Myocyte (in vitro differentiated cells): ENCODE measurements at regions not wholly inside any gene's neighbourhood (a gene's known extent, or its start where the extent isn't known, plus 50 kb on each side); places are given as distances from the start of the nearest gene placed in this dataset.
A peak's percentile ranks its signal among the peaks of the same experiment; 100 is the strongest.
"Not testable (repeated sequence)": the region's sequence is repeated elsewhere in the genome, so short reads cannot be mapped to it uniquely, and the experiment has no call there.

Experiments used
- DNase-seq: peaks from one replicate; pipeline ENCODE4 v3.0.0-alpha.2; 2012; ENCODE audit warnings: low read depth

DNA sequence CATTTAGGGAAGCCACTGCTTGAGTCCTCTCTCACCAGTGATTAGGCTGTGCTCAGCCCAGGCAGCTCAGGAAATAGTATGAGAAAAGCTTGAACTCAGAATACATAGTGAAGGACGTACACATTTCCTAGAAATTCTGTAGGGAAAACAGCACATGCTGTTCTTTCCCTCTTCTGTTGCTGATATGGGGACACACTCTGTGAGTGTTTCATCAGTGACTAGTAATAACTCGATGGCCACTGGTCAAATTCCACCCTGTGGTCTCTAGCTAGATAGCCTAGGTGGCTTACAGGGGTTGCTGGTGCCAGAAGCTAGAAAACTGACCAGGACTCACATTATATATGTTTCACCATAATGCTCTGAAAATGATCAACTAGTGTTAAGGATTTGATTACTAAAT lies 259.8 kb upstream of the SOX4 start:
- DNase-seq, result no peak

DNA sequence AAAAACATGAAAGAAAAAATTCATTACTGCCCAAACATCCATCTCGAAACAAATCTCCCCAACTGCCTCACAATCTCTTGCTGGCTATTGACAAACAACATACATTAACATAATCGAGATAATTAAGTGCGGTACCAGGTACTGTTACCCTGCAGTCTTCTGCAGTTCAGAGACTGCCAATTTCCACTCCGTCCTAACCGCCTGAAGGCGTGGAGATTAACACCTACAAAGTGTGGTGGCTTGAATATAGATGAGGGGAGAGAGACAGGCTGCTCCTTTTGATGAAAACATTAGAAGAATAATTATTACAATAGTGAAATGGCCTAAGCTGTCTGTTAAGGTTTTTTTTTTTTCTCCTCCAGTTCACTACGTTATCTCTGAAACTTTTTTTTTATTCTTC lies 258.9 kb upstream of the SOX4 start:
- DNase-seq, result no peak

DNA sequence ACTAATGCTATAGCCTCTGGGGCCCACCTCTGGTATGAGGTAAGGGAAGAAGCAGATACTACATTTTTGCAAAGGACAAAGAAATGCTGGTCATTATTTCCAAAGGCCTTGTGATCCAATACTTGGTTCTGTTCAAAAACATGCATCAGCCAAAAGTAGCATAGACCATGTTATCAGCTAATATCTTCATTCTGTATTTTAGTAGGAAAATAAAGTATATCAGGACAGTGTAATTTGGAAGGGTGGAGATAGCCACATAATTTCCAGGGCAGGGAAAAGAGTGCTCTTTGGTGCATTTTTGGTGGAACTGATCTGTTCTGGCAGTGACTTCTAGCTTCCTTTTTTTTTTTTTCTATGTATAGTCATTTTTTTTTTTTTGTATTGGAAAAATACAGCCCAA lies 258.0 kb upstream of the SOX4 start:
- no peak for DNase-seq

DNA sequence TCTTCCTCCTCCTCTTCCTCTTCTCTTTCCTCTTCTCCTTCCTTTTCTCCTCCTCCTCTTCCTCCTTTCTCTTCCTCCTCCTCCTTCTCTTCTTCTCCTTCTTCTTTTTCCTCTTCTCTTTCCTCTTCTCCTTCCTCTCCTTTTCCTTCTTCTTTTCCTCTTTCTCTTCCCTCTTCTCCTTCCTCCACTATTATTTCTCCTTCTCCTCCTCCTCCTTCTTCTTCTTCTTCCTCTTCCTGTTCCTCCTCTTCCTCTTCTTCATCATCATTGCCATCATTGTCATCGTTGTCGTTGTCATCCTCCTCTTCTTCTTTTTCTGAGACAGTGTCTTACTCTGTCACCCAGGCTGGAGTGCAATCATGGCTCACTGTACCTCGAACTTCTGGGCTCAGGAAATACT lies 256.3 kb upstream of the SOX4 start:
- no peak for DNase-seq

DNA sequence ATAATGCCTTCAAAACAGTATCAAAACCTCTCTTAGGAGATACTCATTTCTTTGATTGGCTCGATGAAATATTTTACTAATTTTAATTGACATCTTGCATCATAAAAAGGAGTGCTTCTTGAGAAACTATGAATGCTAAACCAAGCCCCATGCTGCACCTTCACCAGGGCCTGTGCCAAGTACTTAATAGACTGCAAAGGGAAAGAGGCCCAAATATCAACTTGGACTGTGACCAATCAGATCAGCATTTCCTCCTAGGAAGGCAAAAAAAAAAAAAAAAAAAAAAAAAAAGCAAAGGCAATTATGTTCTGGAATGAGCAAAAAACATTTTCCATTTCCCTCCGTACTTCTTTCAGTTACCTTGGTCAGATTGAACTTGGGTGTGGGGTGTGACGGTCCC lies 253.0 kb upstream of the SOX4 start:
- DNase-seq, result no peak

DNA sequence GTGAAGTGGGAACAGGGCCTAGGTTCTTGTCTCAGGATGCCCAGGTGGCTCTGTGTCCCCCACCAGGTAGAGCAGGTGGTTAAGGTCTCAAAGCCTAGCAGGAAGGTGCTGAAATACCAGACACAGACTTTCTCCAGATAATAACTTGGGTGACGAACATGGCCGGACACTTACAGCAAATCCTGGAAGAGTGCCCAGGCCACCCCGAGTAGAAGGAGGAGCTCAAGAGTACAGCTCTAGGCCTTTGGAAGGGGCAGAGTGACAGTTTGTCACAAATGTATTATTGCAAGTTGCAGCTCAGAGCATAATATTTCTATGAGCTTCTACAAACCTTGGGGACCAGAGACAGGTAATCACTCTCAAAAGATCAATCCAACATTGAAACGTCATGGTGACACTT lies 251.6 kb upstream of the SOX4 start:
- DNase-seq, result no peak

DNA sequence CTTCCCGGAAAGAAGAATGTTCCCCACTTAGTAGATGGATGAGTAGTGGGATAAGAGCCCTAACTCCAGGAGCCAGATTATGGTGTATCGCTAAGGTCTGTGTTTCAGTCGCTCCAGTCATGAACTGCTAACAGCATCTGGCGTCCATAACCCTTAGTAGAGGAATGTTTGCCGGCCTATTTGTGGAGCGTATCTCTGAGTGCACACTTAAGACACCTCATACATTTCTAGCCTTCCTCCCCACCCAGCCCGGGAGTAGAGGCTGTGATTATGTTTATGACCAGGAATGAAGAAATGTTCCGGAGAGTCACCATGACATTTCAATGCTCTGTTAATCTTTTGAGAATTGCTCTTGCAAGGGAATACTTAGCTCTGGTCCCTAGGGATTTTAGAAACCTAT lies 251.1 kb upstream of the SOX4 start:
- no peak for DNase-seq

DNA sequence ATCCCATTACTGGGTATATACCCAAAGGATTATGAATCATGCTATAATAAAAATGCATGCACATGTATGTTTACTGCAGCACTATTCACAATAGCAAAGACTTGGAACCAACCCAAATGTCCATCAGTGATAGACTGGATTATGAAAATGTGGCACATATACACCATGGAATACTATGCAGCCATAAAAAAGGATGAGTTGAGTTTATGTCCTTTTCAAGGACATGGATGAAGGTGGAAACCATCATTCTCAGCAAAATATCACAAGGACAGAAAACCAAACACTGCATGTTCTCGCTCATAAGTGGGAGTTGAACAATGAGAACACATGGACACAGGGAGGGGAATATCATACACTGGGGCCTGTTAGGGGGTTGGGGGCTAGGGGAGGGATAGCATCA lies 247.8 kb upstream of the SOX4 start:
- DNase-seq, result not testable (repeated sequence)

DNA sequence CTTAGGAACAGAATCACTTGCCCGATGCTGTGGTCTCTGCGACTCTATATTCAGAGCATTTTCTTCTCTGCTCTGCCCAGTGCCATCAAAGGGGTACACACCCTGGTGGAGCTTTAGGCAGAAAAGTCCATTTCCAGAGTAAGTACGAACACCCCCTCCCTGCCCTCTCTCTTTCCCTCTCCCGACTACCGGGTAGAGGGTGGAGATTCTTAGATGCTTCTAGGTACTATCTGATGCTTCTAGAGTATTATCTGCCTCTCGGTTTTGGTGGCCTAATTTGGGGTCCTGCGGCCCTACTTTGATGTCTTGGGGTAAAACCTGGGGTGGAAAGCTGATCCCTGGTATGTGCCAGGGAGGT lies 245.4 kb upstream of the SOX4 start:
- no peak for DNase-seq

DNA sequence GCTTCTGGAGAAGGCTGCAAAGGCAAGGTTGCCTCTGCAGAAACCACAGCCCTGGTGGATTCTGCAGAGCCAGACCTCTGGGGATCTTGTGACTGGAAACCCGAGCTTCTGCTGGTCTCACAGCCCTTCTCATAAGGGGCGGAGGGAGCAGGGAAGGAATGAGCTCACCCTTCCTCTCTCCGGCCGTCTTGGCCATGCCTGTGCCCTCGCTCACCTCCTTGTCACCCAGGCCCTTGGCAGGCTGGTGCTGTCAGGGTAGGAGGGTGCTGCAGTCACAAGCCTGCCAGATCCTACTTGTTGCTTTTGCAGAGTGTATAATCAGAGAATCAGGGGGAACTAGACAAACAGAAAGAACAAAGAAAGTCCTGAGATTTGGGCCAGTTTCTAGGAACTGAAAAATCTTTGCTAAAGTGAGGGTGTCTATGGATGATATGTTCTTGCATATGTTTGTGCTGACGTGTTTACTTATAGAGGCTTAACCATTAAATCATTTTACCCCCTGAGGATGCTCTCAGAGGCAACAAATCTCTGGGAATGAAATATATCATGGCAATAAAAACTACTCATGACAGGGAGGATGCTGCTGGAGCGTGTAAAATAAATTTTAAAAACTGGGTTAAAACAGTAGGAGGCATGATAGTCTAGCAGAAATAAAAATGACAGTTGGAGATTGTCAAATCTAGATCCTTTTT lies 244.9 kb upstream of the SOX4 start:
- DNase-seq, result peak; percentile 87

DNA sequence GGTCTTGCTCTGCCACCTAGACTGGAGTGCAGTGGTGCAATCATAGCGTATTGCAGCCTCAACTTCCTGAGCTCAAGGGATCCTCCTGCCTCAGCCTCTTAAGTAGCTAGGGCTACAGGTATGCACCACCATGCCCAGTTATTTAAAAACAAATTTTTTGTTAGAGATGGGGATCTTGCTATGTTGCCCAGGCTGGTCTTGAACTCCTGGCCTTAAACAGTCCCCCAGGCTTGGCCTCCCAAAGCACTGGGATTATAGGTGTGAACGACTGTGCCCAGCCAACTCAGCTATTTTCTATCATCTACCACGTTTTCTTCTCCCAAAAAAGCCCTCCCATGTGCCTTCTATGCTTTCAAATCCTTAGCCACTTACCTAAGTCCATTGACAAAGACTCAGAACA lies 243.7 kb upstream of the SOX4 start:
- DNase-seq, result no peak

DNA sequence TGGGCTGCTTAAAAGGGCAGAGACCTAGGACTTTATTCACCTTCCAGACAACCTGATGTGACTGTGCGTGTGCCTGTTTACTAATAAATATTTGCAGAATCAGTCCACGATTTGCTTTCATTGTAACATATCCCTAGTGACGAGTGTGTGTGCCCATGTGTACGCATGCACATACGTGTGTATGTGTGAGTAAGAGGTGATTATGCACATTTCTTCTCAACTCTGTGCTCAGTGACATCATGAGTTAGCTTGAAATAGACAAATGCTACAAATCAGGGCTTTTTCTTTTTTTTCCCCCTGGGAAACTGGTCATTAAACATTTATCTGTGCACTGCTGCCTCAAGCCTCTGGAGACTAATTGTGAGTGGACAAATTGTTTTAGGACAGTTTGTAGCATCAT lies 242.6 kb upstream of the SOX4 start:
- DNase-seq, result no peak

DNA sequence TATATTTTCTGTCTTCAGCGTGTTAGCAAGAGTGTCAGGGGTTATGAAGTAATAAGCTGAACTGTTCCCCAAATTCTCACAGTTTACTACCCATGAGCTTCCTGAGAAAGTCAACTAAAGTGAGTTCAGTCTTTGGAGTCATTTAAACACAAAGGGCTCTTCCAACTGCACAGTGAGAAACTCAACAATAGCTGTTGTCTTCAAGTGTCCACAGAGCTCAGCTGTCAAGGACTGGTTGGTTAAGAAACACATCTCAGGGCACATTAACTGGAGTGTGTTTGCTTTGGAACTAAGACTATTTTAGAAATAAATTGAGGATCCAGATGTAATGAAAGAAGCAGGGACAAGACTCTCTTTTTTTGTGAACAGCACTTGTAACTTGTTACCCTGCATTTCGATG lies 241.4 kb upstream of the SOX4 start:
- no peak for DNase-seq

DNA sequence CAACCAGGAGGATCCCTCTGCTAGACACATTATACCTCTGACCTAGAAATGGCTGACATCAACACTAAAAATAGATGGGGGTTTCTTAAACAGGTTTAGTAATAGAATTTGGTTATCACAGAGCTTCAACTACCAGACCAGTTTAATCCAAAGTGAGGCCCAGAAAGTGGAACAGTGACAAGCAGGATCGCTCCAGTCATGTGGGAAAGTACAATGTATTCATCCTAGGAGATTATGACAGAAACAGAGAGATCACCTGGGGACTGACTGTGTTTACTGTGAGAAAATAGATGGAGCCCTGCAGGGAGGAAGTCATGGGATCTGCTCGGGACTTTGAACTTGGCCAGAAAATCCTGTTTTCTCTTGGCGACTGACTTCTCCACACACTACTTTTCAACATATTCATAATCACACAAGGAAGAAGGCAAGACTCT lies 238.7 kb upstream of the SOX4 start:
- DNase-seq, result peak; percentile 45

DNA sequence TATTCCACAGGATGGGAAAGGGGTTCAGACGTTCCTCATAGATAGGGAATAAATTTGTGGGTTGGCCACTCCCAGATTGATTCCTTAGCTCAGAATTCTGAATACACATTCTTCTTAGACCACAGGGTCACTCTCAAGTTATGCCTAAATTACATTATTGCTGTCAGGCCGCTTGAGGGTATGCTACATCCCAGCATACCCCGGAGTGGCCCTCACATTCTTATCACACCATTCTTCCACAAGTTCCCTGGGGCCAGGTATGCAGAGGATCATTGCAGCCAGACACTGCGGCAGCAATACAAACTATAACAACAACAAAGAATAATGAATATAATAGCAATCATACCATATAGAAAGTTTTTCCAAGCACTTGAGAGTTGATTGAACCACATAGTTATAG lies 237.9 kb upstream of the SOX4 start:
- DNase-seq, result no peak

DNA sequence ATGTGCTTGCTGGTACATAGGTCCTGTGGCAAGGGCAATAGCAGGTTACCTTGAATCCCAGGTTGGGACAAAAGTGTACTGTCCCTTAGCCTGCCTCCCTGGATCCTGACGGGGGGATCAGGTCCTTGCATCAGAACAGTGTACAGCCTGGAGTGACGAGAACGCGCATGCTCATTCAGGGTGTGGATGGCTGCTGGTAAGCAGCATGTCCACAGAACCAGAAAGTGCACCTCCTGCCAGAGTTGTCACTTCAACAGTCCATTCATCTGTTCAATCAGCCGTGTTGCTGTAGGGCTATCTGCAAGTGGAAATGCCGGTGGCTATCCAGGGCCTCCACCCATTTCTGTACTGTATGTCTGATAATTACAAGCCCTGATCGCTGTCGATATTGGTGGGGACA lies 236.3 kb upstream of the SOX4 start:
- DNase-seq, result no peak

DNA sequence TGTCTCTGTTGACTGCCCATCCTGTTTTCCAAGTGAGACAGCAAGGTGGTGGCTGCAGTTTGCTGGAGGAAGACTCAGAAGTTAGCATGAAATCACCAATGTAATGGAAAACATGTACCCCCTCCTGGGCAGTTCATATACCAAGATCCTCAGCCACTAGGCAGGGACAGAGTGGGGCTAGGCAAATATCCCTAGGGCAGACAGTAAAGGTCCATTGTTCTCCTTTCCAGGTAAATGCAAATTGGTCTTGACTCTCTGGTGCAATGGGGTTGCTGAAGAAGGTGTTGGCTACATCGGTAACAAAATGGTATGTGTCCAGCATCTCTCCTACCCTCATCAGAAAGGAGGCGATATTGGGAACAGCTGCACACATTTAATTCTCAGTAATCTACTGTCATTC lies 233.6 kb upstream of the SOX4 start:
- DNase-seq, result no peak

DNA sequence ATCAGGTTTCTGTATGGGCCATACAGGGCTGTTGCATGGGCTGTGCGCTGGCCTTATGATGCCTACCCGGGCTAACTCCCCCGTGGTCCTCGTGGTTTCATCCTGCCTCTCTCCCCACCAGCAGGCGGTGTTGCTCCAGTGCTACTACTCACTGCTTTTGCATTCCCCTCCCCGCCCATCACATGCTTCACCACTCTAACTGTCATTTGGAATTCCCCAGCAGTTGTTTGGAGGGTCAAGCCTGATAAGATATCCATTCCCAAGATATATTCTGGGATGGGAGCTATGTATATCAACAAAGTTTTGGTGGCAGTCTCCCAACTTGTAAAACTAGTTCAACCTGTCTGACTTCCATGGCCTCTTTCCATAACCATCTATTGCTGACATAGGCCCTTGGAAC lies 233.2 kb upstream of the SOX4 start:
- DNase-seq, result peak; percentile 62

DNA sequence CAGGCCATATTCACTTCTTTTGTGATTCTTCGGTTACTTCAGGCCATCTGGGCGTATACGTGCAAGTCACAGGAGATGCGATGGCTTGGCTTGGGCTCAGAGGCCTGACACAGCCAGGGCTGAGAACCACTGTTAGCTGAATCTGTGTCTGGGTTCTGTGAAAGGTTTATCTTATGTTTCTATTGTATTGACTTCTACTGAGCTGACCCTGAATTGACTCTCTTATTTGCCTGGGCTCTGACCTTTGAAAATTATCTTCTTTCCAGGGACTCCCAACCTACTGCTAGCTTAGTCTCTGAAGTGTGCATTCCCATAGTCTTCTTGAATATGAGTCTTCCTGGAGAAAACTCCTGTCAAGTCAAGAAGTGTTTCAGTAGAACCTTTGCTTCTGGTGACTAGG lies 226.4 kb upstream of the SOX4 start:
- no peak for DNase-seq

DNA sequence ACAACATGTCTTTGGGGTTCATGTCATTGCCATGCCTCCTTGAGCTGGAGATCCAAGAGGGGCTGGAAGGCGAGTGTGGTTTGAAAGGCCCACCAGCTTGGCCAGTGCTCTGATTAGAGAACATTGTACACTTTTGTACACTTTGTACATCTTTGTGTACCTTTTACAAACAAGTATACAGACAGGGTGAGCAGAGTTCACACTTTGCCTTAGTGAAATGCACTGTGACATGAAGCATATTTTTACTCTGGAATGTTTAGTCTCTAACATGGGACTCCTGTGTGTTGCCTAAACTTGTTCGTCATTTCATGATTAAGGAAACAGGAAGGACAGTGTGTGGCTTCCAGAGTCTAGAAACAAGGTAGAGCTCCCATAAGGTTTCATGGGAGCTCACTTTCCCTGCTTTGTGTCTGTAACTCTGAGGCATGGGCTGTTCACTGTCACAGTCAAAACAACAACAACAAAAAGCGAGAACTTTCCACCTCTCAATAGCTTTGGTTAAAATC lies 225.8 kb upstream of the SOX4 start:
- no peak for DNase-seq

DNA sequence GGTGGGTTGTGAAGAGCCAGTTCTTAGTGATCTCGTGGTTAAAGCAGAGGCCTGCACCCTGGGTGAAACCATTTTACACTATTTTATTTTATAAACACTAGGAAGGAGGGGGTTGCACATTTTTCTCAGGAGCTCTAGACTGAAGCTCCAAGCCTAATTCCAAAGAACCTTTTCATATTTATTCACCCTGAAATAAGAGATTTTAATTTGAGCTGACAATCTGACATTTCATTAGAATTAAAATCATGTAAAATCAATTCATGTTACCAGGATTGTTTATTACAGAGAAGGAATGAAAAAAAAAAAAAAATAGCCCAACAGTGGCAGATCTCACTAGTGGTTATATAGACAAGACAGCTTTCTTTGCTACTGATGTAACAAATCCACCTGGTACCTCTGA lies 222.5 kb upstream of the SOX4 start:
- no peak for DNase-seq

DNA sequence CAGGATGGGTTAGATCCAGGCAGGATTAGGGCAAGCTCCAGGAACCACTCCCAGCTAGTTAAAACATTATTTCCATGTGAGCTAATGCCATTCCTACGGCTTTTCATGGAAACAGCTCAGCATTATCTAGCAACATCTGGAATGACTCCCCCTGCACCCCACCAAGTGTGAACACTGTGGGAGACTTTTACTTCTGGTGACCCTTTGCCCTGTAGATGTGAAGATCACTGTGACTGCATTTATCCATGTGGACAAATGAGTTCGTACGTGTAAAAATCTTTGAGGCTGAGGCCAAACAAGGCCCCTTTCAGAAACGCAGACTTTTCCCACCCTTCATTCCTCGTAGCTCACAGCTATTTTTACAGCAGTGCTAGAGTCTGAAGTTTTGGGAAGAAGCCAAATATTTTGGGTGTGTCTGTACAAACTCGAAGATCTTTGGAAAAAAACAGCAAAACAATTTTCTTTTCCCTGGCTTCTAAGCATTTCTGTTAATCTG lies 221.8 kb upstream of the SOX4 start:
- DNase-seq, result peak; percentile 59
